IPS DF 19.7 (cell line): ENCODE measurements at regions not wholly inside any gene's neighbourhood (a gene's known extent, or its start where the extent isn't known, plus 50 kb on each side); places are given as distances from the start of the nearest gene placed in this dataset.

Experiments
- DNase-seq: peaks from one replicate; pipeline ENCODE4 v3.0.0-alpha.2; 2013; ENCODE audit warnings: low read depth, low spot score

DNA sequence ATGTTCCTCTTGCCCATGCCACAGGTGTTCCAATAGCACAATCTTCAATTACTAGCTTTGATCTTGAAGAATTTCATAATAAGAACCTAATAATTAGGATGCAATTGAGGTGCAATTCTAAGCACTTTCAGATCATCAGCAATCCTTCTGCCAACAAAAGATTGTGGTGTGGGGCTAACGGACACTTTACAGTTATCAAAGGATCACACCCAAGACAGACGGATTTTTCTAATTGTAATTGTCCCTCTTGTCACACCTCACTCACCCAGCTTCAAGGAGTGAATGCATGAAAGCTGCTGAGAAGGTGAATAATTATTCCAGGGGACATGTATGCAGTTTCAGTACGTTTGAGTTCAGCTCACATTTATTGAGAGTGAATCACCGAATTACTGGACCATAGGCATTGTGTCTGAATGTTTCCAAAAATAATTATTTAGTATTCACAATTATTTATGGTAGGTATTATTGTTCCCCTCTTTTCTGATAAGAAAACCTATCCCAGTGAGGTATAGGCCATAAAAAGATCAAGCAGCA, 438.5 kb upstream of the TRIB2 start:
- DNase-seq = no peak

DNA sequence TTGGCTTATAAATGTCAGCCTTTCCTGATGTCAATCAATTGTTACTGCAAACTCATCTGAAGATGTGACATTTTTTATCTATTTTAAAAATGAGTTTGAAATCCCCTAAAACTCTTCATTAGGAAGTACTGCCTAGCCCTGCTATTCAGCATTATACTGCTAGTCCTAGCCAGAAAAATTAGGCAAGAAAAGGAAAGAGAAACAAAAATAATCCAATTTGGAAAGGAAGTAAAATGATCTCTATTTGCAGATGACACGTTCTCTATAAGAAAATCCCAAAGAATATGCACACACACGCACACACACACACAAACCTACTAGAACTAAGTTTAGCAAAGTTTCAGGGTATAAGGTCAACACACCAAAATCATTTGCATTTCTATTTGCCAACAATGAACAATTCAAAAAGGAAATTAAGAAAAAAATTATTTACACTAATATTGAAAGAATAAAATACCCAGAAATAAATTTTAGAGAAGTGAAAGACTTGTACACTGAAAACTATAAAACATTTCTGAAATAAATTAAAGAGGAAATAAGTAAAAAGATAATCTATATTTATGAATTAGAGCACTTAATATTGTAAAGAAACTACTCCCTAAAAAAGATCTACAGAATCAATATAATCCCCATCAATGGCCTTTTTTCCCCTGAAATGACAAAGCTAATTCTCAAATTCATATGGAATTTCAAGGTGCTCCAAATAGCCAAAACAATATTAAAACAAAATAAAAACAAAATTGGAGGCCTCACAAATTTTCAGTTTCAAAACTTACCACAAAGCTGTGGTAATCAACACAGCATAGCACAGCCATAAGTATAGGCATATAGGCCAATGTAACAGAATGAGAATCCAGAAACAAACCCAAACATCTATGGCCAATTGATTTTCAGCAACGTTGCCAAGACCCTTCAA, 433.7 kb upstream of the TRIB2 start:
- no peak for DNase-seq

DNA sequence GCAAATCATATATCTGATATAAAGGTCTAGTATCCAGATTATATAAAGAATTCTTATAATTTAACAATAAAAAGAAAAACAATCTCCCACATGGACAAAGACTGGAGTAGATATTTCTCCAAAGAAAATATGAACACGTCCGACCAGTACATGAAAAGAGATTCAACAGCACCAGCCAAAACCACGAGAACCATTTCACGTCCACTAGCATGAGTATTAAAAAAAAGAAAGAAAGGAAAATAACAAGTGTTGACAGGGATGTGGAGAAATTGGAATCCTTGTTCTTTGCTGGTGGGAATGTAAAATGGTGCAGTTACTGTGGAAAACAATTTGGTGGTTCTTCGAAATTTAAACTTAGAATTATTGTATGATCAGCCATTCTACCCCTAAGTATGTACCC, 432.7 kb upstream of the TRIB2 start:
- no peak for DNase-seq

DNA sequence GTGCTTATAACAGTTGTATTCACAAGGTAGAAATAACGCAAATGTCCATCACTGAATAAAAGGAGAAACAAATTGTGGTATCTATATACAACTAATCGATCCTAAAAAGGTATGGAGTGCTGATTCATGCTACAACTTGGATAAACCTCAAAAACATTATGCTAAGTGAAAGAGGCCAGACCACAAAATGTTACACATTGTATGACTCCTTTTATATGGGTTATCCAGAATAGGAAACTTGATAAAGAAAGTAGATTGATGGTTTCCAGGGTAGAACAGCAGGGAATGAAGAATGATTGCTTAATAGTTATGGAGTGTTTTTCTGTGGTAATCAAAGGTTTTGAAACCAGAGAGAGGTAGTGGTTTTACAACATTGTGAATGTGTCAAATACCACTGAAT, 432.2 kb upstream of the TRIB2 start:
- DNase-seq = no peak

DNA sequence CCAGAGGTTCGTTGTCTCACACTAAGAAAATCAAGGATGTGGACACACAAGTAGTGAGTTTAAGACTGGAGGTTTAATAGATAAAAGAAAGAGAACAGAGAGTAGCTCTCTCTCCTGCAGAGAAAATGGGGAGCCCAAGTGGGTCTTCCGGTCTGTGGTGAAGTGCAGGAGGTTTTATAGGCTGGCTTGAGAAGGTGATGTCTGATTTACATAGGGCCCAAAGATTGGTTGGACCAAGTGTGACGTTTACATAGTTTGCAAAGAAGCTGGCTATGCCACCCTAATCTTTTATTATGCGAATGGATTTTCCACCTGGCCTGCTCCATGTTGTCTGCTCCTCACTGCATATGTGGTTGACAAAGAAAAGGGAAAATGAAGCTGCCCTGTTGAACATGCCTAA, 430.4 kb upstream of the TRIB2 start:
- no peak for DNase-seq

DNA sequence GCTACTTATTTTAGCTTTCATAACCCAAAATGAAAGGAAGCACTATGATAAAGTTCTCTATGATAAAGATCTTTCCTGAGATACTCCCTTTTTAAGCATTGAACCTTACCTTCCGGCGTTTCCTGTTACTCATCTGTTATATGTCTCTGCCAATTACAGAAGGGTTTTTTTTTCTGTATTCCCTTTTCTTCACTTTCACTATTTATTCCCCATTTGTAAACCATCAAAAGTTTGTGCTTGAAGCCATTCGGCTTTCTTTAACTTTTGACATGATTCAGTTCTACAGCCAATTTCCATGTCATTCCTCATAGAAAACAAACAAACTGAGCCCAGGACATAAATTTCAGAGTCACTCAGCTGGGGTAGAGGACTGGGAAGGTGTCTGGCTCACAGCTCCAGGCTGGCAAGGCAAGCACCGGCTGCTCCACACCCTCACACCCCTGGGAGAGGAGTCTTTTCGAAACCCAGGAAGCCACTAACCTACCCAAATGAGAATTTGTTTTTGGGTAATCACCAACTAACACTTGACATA, 429.4 kb upstream of the TRIB2 start:
- DNase-seq = no peak

DNA sequence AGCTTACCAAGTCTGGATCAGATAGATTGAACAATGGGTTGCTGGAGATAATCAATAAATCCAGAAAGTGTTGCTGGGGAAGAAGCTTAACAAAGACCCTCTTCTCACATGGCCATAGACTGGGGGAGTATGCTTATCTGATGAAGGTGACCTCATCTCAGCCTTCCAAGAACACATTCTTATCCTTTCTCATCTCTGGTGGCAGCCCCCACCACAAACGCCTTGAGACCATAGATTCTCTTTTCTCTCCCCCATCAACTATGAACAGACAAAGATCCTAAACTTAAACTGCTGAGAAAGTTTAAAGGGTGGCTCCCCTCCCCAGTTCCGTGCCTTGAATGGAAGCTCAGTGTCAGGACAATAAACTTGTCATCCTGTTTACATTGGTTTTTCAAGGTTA, 428.7 kb upstream of the TRIB2 start:
- DNase-seq = no peak

DNA sequence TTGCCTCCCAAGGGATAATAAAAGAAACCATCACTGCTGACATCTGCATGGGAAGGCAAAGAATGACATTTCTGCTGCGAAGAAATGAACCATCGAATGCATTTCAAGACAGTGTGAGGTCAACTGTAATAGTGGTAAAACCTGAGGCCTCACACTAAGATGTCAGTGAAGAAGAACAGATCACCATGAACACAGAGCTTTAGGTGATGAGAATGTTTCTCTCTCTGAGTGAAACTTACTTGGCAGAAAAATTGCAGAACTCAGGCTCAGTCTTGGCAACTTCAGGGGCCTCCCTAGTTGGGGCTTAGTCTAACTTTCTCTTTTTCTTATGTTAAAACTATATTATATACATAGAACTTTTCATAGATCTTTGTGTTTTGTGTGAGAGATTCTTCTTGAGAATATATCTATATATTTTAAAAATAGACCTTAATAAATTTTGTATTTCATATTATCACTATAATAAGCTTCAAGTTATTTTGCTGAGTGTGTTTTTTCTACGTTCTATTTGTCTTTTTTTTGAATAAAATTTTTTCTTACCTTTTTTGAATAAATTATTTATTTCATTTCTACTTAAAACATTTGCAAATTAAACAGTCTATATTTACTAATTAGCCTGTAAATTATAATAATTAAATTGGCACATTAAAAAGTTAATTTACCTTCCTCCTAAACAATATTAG, 427.5 kb upstream of the TRIB2 start:
- DNase-seq = no peak

DNA sequence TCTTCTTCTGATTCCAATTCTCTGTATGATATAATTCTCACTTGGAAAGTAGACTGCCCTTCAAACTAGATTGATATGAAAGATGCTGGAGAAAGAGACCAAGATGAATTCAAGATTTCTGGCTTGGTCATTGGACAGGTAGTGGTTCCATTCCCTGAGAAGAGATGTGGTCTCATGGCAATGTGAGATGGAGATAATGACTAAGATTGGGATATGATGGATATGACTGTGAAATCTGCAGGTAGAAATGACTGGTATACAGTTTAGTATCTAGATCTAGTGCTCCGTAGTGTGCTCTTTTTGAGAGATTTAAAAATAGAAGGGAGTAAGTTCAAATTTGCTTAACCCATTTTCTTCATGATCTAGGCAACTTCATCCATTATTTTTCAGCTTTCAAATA, 425.4 kb upstream of the TRIB2 start:
- DNase-seq = no peak

DNA sequence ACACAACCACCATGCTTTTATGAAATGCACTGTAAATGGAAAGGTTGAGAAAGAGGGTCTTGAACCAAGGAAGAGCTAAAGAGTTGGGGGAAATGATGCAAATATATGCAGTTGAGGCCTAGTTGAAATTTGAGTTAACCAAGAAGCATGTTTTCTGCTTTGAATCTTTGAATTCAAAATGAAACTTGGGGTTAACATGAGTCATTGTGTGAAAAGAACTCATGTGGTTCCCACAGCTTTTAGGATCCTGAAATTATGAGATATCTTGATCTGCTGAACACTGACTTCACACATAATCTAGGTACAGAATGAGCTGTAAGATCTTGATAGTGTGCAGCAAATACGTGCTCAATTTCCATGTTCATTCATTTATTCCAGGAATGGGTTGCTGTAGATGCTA, 422.9 kb upstream of the TRIB2 start:
- DNase-seq = no peak

DNA sequence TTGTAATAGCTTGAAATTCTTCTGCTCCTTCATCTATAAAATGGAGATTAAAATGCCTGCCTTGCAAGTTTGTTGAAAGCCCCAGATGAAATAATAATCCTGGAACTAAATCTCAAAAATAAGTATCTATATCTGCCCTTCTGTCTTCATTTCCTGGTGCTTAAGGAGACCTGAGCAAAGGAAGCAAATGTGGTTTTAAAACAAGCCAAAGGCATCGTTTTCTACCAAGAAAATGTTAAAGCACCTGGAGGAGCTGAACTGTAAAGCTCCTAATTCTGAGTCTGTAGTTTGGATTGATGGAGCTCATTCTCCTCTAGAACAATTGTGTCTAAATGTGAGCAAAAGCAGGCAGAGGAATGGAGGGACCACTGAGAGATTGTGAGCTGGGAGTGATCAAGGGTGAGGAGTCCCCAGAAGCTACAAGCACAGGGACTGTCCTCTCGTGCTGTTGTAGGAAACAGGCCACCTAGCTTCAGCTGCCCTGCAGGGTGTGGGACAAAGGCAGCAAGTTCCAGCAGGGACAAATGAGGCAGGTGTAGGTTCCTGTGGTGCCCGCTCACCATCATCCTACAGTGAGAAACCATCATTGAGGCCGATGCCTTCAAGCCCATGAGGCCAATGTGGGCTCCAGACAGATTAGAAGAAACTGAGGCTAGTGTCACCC, 420.7 kb upstream of the TRIB2 start:
- no peak for DNase-seq

DNA sequence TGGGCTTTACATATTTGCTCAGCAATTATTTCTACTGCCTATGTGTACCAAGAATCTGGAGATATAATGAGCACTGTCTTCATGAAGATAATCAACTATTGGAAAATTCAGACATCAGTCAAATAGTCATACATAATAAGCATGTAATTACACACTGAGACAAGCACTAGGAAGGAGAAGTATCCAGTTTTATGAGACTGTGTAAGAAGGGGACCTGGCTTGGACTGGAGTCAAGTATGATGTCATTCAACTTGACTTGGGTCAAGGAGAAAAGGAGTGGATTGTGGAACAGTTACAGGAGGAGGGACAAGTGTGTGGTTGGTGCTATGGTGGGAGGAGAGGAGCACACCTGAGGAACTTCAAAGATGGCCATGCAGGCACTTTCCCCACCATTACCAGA, 419.8 kb upstream of the TRIB2 start:
- DNase-seq = no peak

DNA sequence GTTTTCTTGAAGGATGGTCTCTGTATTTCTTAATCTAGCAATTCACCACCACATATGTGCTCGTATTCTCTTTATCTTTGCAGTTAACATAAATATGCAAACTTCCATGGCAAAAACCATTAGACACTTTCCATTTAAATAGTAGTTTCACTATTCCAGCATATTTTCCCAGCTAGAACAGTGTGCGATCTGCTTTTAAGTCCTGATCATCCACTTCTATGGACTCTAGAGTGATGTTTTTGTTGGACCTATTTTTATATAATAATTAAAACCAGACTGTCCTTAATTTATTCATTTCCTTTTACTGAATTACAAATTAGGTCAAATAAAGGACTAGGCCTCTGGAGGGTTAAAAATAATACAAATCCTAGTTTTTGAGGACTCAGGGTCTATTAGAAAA, 418.4 kb upstream of the TRIB2 start:
- no peak for DNase-seq

DNA sequence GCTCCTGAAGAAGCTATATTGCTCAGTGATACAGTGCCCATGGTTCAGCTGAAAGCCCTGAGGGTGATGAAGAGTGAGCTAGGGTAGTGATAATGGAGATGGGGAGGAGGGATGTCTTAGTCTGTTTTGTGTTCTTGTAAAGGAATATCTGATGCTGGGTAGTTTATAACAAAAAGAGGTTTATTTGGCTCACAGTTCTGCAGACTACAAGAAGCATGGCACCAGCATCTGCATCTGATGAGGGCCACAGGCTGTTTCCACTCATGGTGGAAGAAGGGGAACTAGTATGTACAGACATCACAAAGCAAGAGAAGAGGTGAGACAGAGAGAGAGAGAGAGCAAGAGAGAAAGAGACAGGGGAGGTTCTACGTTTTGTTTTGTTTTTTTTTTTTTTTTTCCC, 417.3 kb upstream of the TRIB2 start:
- DNase-seq = no peak

DNA sequence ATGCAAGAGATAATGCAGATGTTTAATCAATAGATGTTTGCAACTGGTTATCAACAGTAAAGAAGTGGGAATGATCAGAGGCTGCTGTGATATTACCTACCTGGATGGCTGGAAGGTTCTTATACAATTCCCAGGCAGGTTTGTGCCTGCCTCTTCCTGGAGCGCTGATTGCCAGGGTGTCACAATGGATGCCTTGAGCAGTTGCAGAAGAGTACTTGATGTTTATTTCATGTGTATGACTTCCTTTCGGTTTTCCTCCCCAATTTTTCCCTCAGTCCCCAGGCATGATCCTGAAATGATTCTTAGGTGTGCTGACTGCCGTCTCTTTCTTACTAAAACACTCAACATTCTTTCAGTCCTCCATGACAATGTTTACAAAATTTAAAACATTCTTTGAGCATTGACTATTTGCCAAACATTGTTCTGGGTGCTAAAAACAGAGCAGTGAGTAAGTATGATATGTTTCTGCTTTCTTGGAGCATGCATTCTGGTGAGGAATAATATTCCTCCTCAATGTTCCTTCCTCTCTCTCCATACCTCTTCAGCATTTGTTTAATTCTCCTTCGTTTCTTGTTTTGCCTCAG, 416.6 kb upstream of the TRIB2 start:
- DNase-seq = no peak

DNA sequence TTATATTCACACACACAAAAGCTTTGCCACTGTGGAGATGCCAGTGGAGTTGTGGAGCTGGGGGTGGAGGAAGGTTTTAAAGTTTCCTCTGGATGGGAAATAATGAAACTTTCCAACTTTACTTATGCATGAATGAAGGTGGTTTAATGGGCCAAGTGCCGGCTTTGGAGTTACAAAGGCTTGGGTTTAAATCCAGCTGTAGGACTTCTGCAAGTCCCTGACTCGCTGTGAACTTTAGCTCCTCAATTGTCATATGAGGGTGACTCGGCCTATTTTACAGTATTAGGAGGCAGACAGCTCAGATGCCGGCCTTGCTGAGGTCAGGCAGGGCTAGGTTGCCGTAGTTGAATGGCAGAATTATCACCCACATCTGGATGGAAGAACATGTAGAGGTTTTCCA, 415.8 kb upstream of the TRIB2 start:
- no peak for DNase-seq

DNA sequence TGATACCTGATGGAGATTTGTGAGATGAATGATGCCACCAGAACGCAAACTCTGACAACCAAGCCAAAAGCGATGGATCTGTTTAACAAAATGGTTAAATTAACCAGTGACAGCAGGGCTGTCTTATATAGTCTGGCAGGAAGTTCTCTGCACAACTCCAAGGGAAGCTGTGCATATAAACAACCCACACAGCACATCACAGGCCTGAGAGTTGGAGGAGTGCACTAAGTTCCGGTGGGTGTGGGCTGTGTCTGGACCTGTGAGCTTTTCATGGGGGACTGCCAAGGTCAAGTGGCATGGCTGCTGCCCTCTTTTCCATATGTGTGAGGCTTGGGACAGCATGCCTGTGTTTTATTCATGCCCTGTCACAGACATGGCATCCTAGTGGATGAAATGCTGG, 414.6 kb upstream of the TRIB2 start:
- DNase-seq = no peak

DNA sequence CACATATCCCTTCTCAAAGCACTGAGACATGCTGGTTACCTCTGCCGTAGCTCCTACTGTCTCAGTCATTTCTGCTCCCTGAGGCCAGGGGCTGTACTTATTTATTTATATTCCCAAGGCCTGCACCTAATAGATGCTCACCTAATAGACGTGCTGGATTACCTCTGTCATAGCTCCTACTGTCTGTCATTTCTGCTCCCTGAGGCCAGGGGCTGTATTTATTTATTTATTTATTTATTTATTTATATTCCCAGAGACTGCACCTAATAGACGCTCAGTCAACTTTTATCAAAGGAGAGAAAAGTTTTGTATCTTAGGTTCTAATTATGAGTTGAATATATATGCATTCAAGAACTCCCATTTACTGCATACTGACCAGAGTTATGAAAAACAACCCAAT, 414.0 kb upstream of the TRIB2 start:
- no peak for DNase-seq

DNA sequence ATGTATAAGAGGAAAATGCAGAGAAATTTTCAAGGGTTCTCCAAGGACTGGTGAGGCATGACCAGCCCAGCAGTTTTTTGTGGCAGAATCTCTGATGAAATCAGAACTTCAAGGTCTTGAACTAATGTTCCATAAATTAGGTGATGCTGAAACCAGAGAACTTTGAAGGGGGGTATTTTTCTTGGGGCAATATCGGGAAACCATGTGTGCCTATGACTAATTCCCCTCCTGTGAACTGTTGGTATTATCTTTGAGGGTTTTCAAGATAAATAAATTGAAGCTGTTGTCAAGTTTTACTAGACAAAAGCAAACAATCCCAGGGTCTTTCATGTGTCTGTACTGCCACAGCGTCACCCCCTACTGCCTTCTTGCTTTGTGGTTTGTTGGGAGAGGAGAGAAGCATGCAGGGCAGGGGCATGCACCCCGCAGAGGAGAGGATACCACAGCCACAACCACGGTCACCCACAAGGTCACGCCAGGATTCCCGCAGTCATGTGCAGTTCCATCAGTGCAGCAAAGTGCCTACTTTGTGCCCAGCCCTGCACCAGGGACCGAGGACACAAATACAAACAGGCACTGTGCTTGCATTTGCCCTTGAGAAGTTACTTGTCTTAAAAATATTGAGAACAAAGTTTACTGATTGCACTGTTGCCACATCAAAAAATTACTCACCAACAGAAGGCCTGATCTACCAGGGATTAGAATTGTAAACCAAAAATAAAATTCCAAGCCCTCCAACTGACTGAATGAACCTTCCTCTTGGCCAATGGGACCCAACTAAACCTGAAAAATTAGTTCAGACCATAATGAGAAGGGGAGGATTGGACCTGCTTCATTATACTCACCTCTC, 413.3 kb upstream of the TRIB2 start:
- DNase-seq = no peak

DNA sequence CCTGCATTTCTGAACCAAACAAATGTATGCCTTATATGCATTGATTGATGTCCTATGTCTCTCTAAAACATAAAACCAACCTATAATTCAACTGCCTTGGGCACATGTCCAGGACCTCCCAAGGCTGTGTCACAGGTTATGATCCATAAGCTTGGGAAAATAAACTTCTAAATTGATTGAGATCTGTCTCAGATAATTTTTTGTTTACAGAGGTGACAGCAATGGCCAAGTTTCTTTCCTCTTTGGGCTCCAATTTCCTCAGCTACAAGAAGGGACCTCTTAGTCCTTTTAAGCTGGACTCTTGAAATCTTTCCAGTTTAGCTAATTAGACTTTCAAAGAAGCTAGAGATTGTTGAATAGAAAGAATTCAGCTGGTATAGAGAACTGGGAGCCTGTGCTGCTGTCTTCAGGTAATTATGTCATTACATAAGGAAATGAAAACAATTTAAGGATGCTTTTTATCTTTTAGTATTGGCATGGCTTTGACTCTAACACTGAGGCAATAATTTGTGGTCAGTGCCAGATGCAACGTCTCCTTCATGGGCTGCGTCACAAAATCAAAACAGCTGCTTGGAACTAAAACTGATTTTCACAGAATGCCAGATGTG, 412.1 kb upstream of the TRIB2 start:
- DNase-seq = no peak
